Neural progenitor cell (in vitro differentiated cells): ENCODE measurements at regions not wholly inside any gene's neighbourhood (a gene's known extent, or its start where the extent isn't known, plus 50 kb on each side); places are given as distances from the start of the nearest gene placed in this dataset.

ENCODE experiments used
- DNase-seq: peaks from one replicate; pipeline ENCODE4 v3.0.0-alpha.2; 2016; ENCODE audit warnings: low spot score
- H2AFZ ChIP-seq: fragments of 200-600 bp; sonication (generic); replicated peaks from 2 replicates; pipeline ENCODE4 v1.6.1; 2016; ENCODE audit warnings: antibody characterized with exemption
- H3F3A ChIP-seq: fragments of 200-600 bp; sonication (generic); 2 replicates; pipeline ENCODE4 v1.6.1; 2016; ENCODE audit warnings: antibody characterized with exemption, low read depth
- H3K27ac ChIP-seq: fragments of 200-600 bp; sonication (generic); 2 replicates; pipeline ENCODE4 v1.5.1; 2016; ENCODE audit warnings: mild to moderate bottlenecking
- H3K27me3 ChIP-seq: fragments of 200-600 bp; sonication (generic); 2 replicates; pipeline ENCODE4 v1.6.1; 2016; ENCODE audit warnings: mild to moderate bottlenecking, moderate library complexity
- H3K36me3 ChIP-seq: fragments of 200-600 bp; sonication (generic); 2 replicates; pipeline ENCODE4 v1.5.1; 2016
- H3K4me1 ChIP-seq: fragments of 200-600 bp; sonication (generic); 2 replicates; pipeline ENCODE4 v1.6.1; 2016; ENCODE audit warnings: mixed run types
- H3K4me2 ChIP-seq: fragments of 200-600 bp; sonication (generic); 2 replicates; pipeline ENCODE4 v1.6.1; 2016
- H3K4me3 ChIP-seq: fragments of 200-600 bp; sonication (generic); 2 replicates; pipeline ENCODE4 v1.5.1; 2016
- H3K79me2 ChIP-seq: fragments of 200-600 bp; sonication (generic); 2 replicates; pipeline ENCODE4 v1.6.1; 2016; ENCODE audit warnings: low read depth
- H3K9ac ChIP-seq: fragments of 200-600 bp; sonication (generic); 2 replicates; pipeline ENCODE4 v1.6.1; 2016
- H3K9me3 ChIP-seq: fragments of 200-600 bp; sonication (generic); 2 replicates; pipeline ENCODE4 v1.5.1; 2016; ENCODE audit warnings: low read depth
- H4K20me1 ChIP-seq: fragments of 200-600 bp; sonication (generic); 2 replicates; pipeline ENCODE4 v1.6.1; 2016; ENCODE audit warnings: low read depth
- H3K27ac Mint-ChIP-seq: 3 replicates; pipeline ENCODE4 v1.8.0; 2021; ENCODE audit warnings: mixed read lengths
- H3K27me3 Mint-ChIP-seq: 2 replicates; pipeline ENCODE4 v1.8.0; 2022; ENCODE audit warnings: low read depth, mild to moderate bottlenecking, inconsistent platforms, moderate library complexity, mixed read lengths; ENCODE audit not compliant: insufficient read depth
- H3K36me3 Mint-ChIP-seq: 3 replicates; pipeline ENCODE4 v1.8.0; 2021; ENCODE audit warnings: mixed read lengths
- H3K4me1 Mint-ChIP-seq: 3 replicates; pipeline ENCODE4 v1.8.0; 2021; ENCODE audit warnings: mixed read lengths
- H3K4me3 Mint-ChIP-seq: 3 replicates; pipeline ENCODE4 v1.8.0; 2021; ENCODE audit warnings: mild to moderate bottlenecking, moderate library complexity, mixed read lengths
- H3K9me3 Mint-ChIP-seq: 3 replicates; pipeline ENCODE4 v1.8.0; 2020; ENCODE audit warnings: mixed read lengths
- CTCF ChIP-seq: fragments of 200-600 bp; sonication (generic); IDR thresholded peaks from 2 replicates; pipeline ENCODE4 v1.5.1; 2017; ENCODE audit warnings: antibody characterized with exemption, mild to moderate bottlenecking
- EZH2 ChIP-seq: fragments of 200-600 bp; sonication (generic); IDR thresholded peaks from 2 replicates; pipeline ENCODE4 v1.6.1; 2017; ENCODE audit warnings: antibody characterized with exemption, mild to moderate bottlenecking, moderate library complexity
- EZH2phosphoT487 ChIP-seq: fragments of 200-600 bp; sonication (generic); IDR thresholded peaks from 2 replicates; pipeline ENCODE4 v1.6.1; 2017; ENCODE audit warnings: antibody characterized with exemption

DNA sequence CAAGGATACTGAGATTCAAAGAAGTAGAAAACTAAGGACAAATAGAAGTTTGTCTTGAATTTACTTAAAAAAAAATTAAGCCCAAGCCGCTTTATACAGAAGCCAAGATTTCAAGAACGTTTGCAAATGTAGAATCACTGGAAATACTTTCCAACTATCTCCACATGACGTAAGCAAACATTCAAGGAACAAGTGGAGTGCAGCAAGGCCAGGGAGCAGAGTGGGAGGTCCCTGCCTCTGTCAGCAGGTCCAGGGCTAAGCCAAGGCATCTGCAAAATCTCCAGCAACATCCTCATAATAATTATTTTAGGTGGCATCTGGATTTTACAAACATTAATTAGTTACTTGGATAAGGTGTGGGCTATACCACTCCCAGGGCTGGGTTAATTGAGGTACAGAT lies 60.1 kb upstream of the AKIRIN2 start:
- H3K9me3 ChIP-seq: no peaks in the 10 kb centered on the region
- H3K4me3 ChIP-seq: no peak overlapping the region
- Mint-ChIP-seq H3K9me3 (peaks cover 4% of the 10 kb centered on the region), H3K36me3 (no peaks in the 10 kb centered on the region), H3K4me3 (no peak overlapping the region), H3K27ac (no peak overlapping the region), H3K27me3 (peaks cover 6% of the 10 kb centered on the region), H3K4me1 (peaks cover under 1% of the 10 kb centered on the region)
- H4K20me1 ChIP-seq: no peaks in the 10 kb centered on the region
- no peak overlapping the region for H3K9ac ChIP-seq
- H3K27me3 ChIP-seq: no peaks in the 10 kb centered on the region
- TF ChIP-seq EZH2 (no peak), EZH2phosphoT487 (no peak), CTCF (no peak)
- H3K4me2 ChIP-seq: no peak overlapping the region
- H3K36me3 ChIP-seq: no peaks in the 10 kb centered on the region
- no peaks in the 10 kb centered on the region for H3K4me1 ChIP-seq
- no peak overlapping the region for H3K27ac ChIP-seq
- no peak overlapping the region for H2AFZ ChIP-seq
- H3F3A ChIP-seq: no peaks in the 10 kb centered on the region
- no peak for DNase-seq
- no peaks in the 10 kb centered on the region for H3K79me2 ChIP-seq

DNA sequence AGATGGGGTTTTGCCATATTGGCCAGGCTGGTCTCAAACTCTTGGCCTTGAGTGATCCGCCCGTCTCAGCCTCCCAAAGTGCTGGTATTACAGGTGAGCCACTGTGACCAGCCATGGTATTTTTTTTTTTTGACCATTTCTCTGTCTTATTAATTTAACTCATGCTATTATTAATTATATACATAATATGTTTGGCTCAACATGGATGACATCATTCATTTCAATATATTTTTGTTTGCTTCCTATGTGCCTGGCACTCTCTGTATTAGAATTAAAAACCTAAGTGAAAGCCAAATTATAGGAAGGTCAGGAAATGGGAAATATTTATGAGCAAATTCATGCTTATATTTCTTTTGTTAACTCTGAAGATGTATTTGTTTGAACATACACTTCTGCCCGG lies 55.8 kb upstream of the AKIRIN2 start:
- TF ChIP-seq CTCF: no peak
- no peak for TF ChIP-seq EZH2
- TF ChIP-seq EZH2phosphoT487: no peak
- H3K36me3 Mint-ChIP-seq: no peaks in the 10 kb centered on the region
- Histone ChIP-seq H3K27me3 (no peaks in the 10 kb centered on the region), H3K79me2 (no peaks in the 10 kb centered on the region), H3K9me3 (no peaks in the 10 kb centered on the region), H3F3A (no peaks in the 10 kb centered on the region), H3K27ac (no peak overlapping the region), H3K4me1 (no peaks in the 10 kb centered on the region), H3K4me3 (no peak overlapping the region), H3K4me2 (no peak overlapping the region), H4K20me1 (no peaks in the 10 kb centered on the region), H2AFZ (no peak overlapping the region), H3K9ac (no peak overlapping the region), H3K36me3 (no peaks in the 10 kb centered on the region)
- no peak overlapping the region for H3K4me3 Mint-ChIP-seq
- peaks cover 6% of the 10 kb centered on the region for H3K27me3 Mint-ChIP-seq
- no peak overlapping the region for H3K27ac Mint-ChIP-seq
- H3K9me3 Mint-ChIP-seq: peaks cover 6% of the 10 kb centered on the region
- no peak for DNase-seq
- peaks cover 14% of the 10 kb centered on the region for H3K4me1 Mint-ChIP-seq

GRCh38 chr6:87756858-87757257 lies 54.8 kb upstream of the AKIRIN2 start:
- peaks cover 8% of the 10 kb centered on the region for H3K27me3 Mint-ChIP-seq
- no peak overlapping the region for H3K4me3 ChIP-seq
- H3K4me3 Mint-ChIP-seq: no peak overlapping the region
- no peak overlapping the region for H3K4me2 ChIP-seq
- no peak for DNase-seq
- H3K9me3 ChIP-seq: no peaks in the 10 kb centered on the region
- H4K20me1 ChIP-seq: no peaks in the 10 kb centered on the region
- no peaks in the 10 kb centered on the region for H3K36me3 Mint-ChIP-seq
- no peaks in the 10 kb centered on the region for H3K36me3 ChIP-seq
- H3K9me3 Mint-ChIP-seq: peaks cover 12% of the 10 kb centered on the region
- no peaks in the 10 kb centered on the region for H3F3A ChIP-seq
- TF ChIP-seq EZH2phosphoT487: no peak
- no peak for TF ChIP-seq CTCF
- TF ChIP-seq EZH2: no peak
- no peak overlapping the region for H3K27ac Mint-ChIP-seq
- H3K9ac ChIP-seq: no peak overlapping the region
- no peaks in the 10 kb centered on the region for H3K27me3 ChIP-seq
- H2AFZ ChIP-seq: no peak overlapping the region
- no peaks in the 10 kb centered on the region for H3K79me2 ChIP-seq
- H3K27ac ChIP-seq: no peak overlapping the region
- H3K4me1 ChIP-seq: no peaks in the 10 kb centered on the region
- H3K4me1 Mint-ChIP-seq: peaks cover 14% of the 10 kb centered on the region
